GM21619 (cell line): ENCODE measurements at regions not wholly inside any gene's neighbourhood (a gene's known extent, or its start where the extent isn't known, plus 50 kb on each side); places are given as distances from the start of the nearest gene placed in this dataset.

Experiments used
- ATAC-seq: cut with Tn5 transposase; IDR thresholded peaks from one replicate; pipeline ENCODE4 v1.9.1; 2021; ENCODE audit not compliant: unreplicated experiment

- no peak for ATAC-seq
Observed at GRCh38 chr3:111244760-111245159, 173.1 kb downstream of the NECTIN3 start.

- ATAC-seq, result no peak
Observed at GRCh38 chr3:111246967-111247760, 175.5 kb downstream of the NECTIN3 start.

DNA sequence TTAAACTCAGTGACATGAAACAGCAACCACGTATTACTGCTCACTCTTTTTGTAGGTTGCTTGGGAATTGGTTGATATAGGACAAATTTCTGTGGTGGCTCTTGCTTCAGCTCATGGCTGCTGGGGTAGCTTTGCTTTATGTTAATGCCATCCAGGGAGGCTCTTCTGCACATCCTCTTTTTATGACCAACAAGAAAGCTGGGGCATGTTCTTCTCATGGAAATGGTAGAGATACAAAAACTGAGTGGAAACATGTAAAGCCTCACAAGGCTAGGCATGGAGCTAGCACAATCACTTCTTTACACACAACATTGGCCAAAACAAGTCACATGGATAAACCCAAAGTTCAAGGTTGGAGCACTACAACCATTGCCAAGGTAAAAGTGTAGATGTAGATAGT is 176.8 kb downstream of the NECTIN3 start:
- no peak for ATAC-seq

DNA sequence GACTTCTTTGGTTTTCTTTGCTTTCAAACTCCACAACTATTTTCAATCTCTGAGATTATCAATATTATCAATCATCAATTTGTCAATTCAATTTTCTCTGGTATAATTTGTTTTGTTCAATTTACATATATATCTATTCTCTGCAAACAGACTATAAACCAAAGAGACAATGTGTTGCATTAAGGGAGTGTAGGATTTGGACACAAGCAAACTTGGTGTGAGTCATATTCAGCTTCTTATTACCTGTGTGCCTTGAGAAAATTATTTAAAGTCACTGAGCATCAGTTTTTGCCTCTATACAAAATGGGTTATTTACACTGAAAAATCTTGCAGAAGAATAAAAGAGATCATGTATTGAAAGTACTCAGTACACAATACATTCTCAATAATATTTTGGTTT is 177.8 kb downstream of the NECTIN3 start:
- no peak for ATAC-seq

DNA sequence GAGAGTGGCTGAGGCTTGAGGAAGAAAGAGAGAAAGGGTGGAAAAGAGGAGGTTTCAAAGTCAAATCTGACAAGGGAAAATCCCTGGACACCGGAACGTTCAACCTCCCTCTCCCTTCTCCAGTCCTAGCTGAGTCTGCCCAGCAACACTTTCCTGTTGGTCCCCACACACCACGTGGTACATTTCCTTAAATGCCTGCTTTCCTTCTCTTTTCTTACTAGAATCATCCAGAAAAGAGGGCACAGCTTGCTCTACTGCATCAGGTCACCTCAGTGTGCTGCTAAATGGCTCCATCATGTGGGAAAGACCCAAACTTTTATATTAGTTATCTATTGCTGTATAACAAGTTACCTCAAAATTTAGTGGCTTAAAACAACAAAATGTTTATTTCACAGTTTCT is 181.2 kb downstream of the NECTIN3 start:
- no peak for ATAC-seq

DNA sequence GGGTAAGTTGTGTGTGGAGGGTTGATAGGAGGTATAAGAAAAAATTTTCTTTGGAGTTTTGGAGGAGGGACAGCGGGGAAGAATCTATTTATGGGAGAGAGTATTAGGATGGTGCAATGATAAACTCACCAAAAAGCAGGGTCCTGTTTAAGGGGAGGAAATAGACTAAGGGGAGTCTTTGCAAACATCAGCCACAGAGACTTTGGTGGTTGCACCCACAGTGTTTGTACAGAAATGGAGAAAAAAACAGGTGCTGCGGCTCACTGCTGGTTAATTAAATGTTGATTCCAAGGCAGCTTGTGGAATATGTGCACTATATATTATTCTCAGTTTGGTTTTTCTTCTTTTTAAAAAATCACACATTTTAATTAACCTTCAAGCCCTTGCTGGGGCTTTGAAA is 182.1 kb downstream of the NECTIN3 start:
- ATAC-seq, result no peak

DNA sequence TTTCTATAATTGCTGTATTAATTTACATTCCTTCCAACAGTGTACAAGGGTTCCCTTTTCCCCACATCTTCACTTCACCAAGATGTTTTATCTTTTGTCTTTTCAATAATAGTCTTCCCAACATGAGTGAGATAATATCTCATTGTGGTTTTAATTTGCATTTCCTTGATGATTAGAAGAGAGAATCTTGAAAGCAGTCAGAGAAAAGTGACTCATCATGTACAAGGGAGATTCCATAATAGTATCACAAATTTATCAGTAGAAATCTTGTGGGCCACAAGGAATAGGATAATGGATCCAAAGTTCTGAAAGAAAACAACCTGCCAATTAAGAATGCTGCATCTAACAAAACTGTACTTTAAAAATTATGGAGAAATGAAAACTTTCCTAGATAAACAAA is 189.3 kb downstream of the NECTIN3 start:
- ATAC-seq, result peak; percentile 78

DNA sequence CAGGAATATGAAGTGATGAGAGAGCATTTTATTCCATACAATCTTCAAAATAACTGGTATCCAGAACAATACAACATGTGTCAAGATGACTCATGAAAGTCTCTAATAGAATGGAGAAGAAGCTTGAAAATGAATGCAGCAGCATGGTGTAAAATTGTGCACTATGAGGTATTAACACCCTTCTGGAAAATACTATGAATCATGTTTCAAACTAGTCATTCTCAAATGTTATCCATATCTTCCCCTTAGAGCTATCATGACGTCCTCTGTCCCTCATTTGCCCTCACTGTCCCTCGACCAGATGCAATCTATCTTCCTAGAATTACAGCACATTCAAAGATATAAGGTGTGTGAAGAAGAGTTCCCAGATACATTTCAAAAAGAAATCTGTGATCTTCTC is 198.2 kb downstream of the NECTIN3 start:
- ATAC-seq, result no peak

DNA sequence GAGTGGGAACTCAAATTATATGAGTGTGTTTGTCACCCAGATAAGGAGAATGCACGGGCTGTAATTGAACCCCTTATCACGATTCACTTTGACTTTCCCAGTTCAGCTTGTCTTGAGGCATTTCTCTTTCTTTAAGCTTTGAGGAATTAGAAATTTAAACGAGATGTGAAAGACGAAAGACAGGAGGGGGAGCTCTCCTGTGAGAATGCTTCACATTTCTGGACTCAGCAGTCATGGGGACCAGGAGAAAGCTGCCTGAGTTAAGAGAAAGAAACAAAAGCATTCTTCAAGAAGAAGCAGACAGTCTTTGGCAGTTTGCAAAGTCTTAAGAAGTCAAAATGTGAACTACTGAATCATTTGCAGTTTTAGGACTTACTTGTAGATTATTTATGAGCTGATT is 205.6 kb downstream of the NECTIN3 start:
- no peak for ATAC-seq

DNA sequence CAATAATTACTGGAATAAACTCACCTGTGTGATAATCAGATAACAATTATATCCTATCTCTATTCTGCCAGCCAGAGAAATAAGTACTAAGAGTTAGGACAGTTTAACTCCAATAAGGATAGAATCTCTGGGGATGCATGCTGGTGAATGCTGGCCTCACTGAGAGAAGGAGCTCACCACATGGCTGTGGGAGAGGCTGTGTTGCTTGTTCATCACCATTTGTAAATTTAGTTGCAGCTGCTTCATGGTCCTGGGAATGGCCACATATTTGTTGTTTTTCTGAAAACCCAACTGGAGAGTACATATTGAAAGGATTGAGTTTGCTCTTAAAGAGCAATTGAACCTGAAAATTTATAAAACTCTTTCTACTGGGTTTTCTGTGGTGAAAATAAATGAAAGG is 207.3 kb downstream of the NECTIN3 start:
- ATAC-seq, result no peak

GRCh38 chr3:111282024-111282423 is 210.4 kb downstream of the NECTIN3 start:
- no peak for ATAC-seq

DNA sequence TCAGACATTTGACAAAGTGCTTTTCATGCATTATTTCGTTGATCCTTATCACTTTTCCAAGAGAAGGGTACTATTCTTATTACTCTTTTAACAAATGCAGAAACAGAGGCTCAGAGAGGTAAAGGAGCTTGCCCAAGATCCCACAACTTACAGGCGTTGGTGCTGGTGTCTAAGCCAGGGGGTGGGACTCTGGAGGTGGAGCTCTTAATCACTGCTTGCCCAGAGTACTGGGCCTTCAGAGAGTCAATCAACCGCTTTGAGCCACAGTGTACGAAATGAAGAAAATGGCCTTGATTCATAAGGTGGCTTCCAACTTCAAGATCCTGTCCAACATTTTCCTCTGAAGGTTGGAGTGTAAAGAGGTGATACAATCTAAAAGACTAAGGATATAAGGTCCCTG is 211.5 kb downstream of the NECTIN3 start:
- no peak for ATAC-seq

GRCh38 chr3:111284503-111285183 is 213.0 kb downstream of the NECTIN3 start:
- ATAC-seq, result no peak

DNA sequence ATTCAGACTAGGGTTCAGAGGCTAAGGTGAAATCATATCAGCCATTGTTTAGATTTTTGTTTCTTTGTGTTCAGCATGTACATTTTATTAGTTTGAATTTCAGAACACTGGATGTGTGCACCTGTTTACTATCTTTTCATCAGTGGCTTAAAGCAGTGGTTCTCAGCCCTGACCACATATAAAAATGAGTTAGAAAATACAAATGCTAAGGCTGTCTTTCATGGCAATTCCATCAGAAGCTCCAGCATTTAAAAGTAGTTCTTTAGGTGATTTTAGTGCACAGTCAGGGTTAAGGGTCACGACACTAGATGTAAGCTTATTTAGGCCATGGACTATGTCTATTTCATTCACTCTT is 213.5 kb downstream of the NECTIN3 start:
- no peak for ATAC-seq

DNA sequence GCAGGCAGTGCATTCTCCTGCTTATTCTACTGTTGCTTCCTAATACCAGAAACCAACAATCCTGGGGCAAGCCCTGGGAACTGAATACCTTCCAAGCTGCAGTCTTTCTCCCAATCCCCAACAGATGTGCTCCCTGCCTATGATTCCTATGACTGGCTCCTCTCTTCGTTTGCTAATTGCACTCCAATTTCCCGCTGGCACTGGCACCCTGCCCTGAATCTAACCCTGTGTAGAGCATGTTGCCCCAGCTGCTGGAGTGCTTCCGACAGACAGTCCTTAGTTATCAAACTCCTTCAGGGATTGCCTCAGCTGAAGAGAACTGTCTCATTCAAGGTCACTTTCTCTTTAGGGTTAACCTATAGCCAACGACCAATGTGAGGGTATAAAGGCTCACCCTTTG is 214.1 kb downstream of the NECTIN3 start:
- ATAC-seq, result no peak

DNA sequence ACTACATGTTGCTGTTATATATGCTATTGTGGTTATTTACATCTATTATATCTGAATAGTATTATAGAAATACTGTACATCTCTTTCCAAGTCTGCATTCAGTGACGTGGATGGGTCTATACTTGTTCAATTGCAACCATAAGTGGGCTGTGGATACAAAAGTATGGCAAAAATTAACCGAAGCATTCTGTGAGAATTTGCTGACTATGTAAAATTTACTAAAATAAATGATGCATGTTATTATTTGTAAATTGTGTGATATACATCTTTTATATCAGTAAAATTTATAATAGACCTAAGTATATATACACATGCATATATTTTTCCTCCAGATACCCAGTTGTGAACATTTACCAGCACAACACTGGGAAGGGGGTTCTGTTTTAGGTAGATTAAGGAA is 215.1 kb downstream of the NECTIN3 start:
- ATAC-seq, result no peak

DNA sequence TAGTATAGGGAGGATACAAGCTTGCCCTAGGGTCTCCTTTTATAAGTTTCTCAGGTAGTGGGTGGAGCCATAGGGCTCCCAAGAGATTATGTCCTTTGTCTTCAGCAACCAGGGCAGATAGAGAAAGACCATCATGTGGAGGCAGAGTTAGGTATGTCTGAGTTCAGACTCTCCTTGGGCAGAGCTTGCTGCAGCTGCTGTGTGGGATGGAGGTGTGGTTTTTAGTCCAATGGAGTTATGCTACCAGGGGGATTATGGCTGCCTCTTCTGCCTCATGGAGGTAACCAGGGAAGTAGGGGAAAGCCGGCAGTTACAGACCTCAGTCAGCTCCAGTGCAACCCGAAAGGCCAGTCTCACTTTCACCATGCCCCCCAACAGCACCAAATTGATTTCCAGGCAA is 220.5 kb downstream of the NECTIN3 start:
- ATAC-seq, result no peak

GRCh38 chr3:111299192-111299615 is 227.6 kb downstream of the NECTIN3 start:
- ATAC-seq, result no peak

GRCh38 chr3:111301238-111301798 is 229.7 kb downstream of the NECTIN3 start:
- no peak for ATAC-seq

DNA sequence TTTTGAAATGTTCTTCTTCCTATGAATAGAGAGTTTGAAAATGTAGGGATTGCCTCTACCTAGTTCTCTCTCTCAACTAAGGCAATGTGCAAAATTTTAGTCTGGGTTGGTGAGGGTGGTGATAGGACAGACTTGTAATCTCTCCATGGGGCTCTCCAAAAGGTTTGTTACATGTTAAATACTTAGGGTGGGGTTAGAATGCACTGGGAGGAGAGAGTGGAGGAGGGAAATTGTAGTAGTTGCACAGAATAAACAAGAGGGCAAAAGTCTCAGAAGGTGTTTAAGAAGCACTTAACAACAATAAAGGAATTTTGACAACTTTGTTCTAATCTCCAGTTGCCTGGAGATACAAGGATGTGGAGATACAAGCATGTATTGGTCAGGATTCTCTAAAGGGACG is 230.4 kb downstream of the NECTIN3 start:
- ATAC-seq, result no peak

DNA sequence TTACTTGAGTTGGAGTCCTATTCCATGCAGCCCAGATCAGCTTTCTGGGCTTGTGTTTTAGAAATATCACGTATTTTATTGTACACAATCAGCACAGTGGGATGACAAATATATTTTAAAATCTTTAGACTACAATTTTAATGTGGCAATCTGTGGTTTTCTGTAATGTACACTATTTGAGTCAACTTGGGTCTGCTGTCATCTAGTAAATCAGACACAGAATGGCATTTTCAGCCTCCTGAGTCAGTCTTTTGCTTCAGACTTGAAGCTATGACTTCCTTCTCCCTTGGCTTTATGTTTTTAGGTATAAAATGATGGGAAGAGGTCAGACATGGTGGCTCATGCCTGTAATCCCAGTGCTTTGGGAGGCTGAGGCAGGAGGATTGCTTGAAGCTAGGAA is 232.1 kb downstream of the NECTIN3 start:
- no peak for ATAC-seq

DNA sequence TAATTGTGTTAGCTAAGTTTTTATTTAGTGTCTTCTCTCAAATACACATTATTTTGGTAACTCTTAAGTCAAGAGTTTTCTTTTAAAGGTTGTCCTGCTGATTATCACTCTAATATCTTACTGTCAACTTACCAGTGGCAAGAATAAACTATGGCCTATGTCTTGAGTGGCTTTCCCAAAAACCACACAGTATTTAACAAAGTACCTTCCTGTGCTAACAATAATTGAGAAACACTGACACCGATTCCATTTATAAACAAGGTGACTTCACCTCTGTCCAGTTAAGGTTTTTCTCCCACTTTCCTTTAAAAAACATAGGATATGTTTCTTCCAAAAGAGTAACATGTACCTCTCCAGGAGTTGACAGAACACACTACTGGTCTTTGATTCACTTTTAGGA is 234.3 kb upstream of the CD96 start:
- ATAC-seq, result no peak
